PC-9 (cell line): ENCODE measurements at regions not wholly inside any gene's neighbourhood (a gene's known extent, or its start where the extent isn't known, plus 50 kb on each side); places are given as distances from the start of the nearest gene placed in this dataset.
"Not testable (repeated sequence)": the region's sequence is repeated elsewhere in the genome, so short reads cannot be mapped to it uniquely, and the experiment has no call there.

ENCODE experiments used
- BruUV-seq: library from RNA; stranded (reverse); fragments of 400-500 nt; replicated peaks from 2 replicates; lab custom pipeline; 2021; lab: Mats Ljungman, UMichigan
- CTCF ChIA-PET: fragments of 300-600 bp; sonication (Branson Sonifier 250); formaldehyde crosslinking; loops from one replicate; lab custom pipeline; 2022; ENCODE audit warnings: antibody characterized with exemption; lab: Charles Lee
- POLR2A ChIA-PET: fragments of 300-600 bp; sonication (Branson Sonifier 250); formaldehyde crosslinking; loops from one replicate; lab custom pipeline; 2022; ENCODE audit warnings: antibody characterized with exemption; ENCODE audit not compliant: unreplicated experiment; lab: Charles Lee
- DNase-seq, 2 experiments: peaks; one replicate each; pipeline versions ENCODE4 v3.0.0 to v3.0.0-alpha.2; 2015 to 2022; ENCODE audit warnings: mixed read lengths in 1 of 2
- H2AFZ ChIP-seq: fragments of 200-600 bp; sonication (generic); 2 replicates; pipeline ENCODE4 v1.8.1; 2017; ENCODE audit warnings: antibody characterized with exemption
- H3F3A ChIP-seq: fragments of 200-600 bp; sonication (generic); 2 replicates; pipeline ENCODE4 v1.8.1; 2017; ENCODE audit warnings: antibody characterized with exemption, mild to moderate bottlenecking, low read depth; ENCODE audit not compliant: insufficient read depth
- H3K27ac ChIP-seq: fragments of 200-600 bp; sonication (generic); 2 replicates; pipeline ENCODE4 v1.6.1; 2016; ENCODE audit warnings: mixed run types
- H3K27me3 ChIP-seq: fragments of 200-600 bp; sonication (generic); 2 replicates; pipeline ENCODE4 v1.6.1; 2016; ENCODE audit warnings: low read depth, mixed run types; ENCODE audit not compliant: insufficient read depth
- H3K36me3 ChIP-seq: fragments of 200-600 bp; sonication (generic); 2 replicates; pipeline ENCODE4 v1.6.1; 2016; ENCODE audit warnings: low read depth, mixed run types
- H3K4me1 ChIP-seq: fragments of 200-600 bp; sonication (generic); replicated peaks from 2 replicates; pipeline ENCODE4 v1.6.1; 2016; ENCODE audit warnings: mixed run types; ENCODE audit not compliant: insufficient read depth
- H3K4me2 ChIP-seq: fragments of 200-600 bp; sonication (generic); 2 replicates; pipeline ENCODE4 v1.6.1; 2017; ENCODE audit warnings: mixed run types
- H3K4me3 ChIP-seq: fragments of 200-600 bp; sonication (generic); 2 replicates; pipeline ENCODE4 v1.6.1; 2016; ENCODE audit warnings: mixed run types
- H3K79me2 ChIP-seq: fragments of 200-600 bp; sonication (generic); 2 replicates; pipeline ENCODE4 v1.6.1; 2017; ENCODE audit warnings: low read depth, mixed run types
- H3K9me2 ChIP-seq: fragments of 200-600 bp; sonication (generic); 2 replicates; pipeline ENCODE4 v1.8.1; 2017; ENCODE audit warnings: mild to moderate bottlenecking; ENCODE audit not compliant: insufficient read depth
- H3K9me3 ChIP-seq: fragments of 200-600 bp; sonication (generic); 2 replicates; pipeline ENCODE4 v1.8.1; 2016; ENCODE audit warnings: low read depth; ENCODE audit not compliant: insufficient read depth
- H4K20me1 ChIP-seq: fragments of 200-600 bp; sonication (generic); 2 replicates; pipeline ENCODE4 v1.8.1; 2017; ENCODE audit not compliant: insufficient read depth
- CTCF ChIP-seq: fragments of 200-600 bp; sonication (generic); conservative IDR thresholded peaks from 2 replicates; pipeline ENCODE4 v1.6.1; 2017; ENCODE audit warnings: mixed run types, antibody characterized with exemption, mild to moderate bottlenecking, moderate library complexity
- EZH2 ChIP-seq: fragments of 200-600 bp; sonication (generic); IDR thresholded peaks from 2 replicates; pipeline ENCODE4 v1.8.0; 2017; ENCODE audit warnings: antibody characterized with exemption, low read depth
- intact Hi-C: fragments of 100-400 bp; cut with micrococcal nuclease; formaldehyde crosslinking; loops from one replicate; pipeline ENCODE4 v1.10.0; 2022; ENCODE audit not compliant: unreplicated experiment

GRCh38 chr20:6662309-6662708, 105.2 kb upstream of the BMP2 start:
- Histone ChIP-seq H3F3A (no peaks in the 10 kb centered on the region), H3K27ac (no peak overlapping the region), H3K4me2 (no peak overlapping the region), H4K20me1 (no peaks in the 10 kb centered on the region), H2AFZ (no peak overlapping the region), H3K9me3 (no peaks in the 10 kb centered on the region), H3K9me2 (no peaks in the 10 kb centered on the region), H3K4me1 (peaks cover 19% of the 10 kb centered on the region; the same call in 1 of the 2 replicates), H3K79me2 (no peaks in the 10 kb centered on the region), H3K36me3 (no peaks in the 10 kb centered on the region), H3K27me3 (no peaks in the 10 kb centered on the region), H3K4me3 (no peak overlapping the region)
- intact Hi-C loops, result no loop called here
- no peak for DNase-seq
- ChIA-PET POLR2A (no interaction called here), CTCF (no interaction called here)
- BruUV-seq, result no TSS peak
- TF ChIP-seq CTCF (no peak), EZH2 (no peak)

DNA sequence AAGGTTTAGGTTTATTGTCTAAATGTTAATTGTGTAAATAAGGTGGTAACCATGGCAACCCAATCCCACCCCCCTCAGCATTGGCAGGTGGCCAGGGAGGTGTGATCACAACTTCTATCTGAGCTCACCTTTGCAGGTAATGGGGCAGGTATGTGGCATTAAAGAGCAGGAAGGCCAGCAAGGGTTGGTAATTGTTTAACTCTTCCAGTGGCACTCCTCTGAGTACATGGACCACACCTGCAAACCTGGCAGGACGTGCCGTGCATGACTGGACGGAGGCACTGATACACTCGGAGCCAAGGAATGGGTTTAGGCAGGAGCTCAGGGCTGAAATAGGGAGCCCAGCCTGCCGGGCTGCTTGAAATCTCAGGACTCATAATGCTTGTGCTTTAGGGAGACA, 107.0 kb upstream of the BMP2 start:
- CTCF ChIA-PET, result no interaction called here
- no peaks in the 10 kb centered on the region for H3K9me3 ChIP-seq
- no TSS peak for BruUV-seq

DNA sequence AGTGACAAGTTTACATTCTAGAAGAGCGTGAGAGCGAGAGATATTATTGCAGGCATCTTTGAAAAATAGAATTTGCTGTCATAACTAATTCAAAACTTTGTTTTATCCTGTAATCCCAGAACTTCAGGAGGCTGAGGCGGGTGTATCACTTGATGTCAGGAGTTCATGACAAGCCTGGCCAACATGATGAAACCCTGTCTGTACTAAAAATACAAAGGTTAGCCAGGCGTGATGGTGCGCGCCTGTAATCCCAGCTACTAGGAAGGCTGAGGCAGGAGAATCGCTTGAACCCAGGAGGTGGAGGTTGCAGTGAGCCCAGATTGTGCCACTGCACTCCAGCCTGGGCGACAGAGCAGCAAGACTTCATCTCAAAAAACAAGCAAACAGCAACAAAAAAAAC, 108.6 kb upstream of the BMP2 start:
- DNase-seq, H2AFZ ChIP-seq, H3K9me3 ChIP-seq, H4K20me1 ChIP-seq, H3K27me3 ChIP-seq, H3K36me3 ChIP-seq, BruUV-seq, H3K9me2 ChIP-seq, H3K4me3 ChIP-seq, H3K79me2 ChIP-seq, H3K27ac ChIP-seq, CTCF ChIA-PET, H3K4me2 ChIP-seq, POLR2A ChIA-PET, intact Hi-C loops, H3F3A ChIP-seq: not testable (repeated sequence)
- peaks cover 19% of the 10 kb centered on the region; the same call in 1 of the 2 replicates for H3K4me1 ChIP-seq

More for the DNA sequence above, 107.0 kb upstream of the BMP2 start:
- Histone ChIP-seq H3K36me3 (no peaks in the 10 kb centered on the region), H4K20me1 (no peaks in the 10 kb centered on the region), H2AFZ (no peak overlapping the region), H3K27me3 (no peaks in the 10 kb centered on the region), H3F3A (no peaks in the 10 kb centered on the region), H3K4me2 (no peak overlapping the region), H3K9me2 (no peaks in the 10 kb centered on the region), H3K4me3 (no peak overlapping the region), H3K79me2 (no peaks in the 10 kb centered on the region), H3K27ac (no peak overlapping the region), H3K4me1 (peaks cover 19% of the 10 kb centered on the region; the same call in 1 of the 2 replicates)
- intact Hi-C loops, result no loop called here
- TF ChIP-seq CTCF (no peak), EZH2 (no peak)
- POLR2A ChIA-PET, result no interaction called here
- no peak for DNase-seq

DNA sequence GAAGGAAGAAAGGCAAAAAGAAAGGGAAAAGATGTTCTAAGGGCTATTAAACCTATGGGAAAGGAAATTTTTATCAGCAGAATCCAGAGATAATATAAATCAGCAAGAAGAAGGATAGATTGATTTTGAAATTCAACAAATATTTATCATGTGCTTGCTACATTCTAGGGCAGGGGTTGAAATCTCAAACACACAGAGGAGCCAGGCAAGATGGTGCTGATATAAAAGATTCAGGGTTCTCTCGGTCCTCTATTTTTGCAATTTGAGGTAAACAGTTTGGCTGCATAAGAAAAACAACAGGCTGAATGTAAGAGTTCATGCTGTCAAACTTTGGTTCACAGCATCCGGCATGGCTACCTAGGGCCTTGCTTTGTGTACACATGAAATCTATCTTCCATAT, 109.6 kb upstream of the BMP2 start:
- intact Hi-C loops, result no loop called here
- no peak for DNase-seq
- no peaks in the 10 kb centered on the region for H3K36me3 ChIP-seq
- no peaks in the 10 kb centered on the region for H3K9me2 ChIP-seq
- H3K27ac ChIP-seq, result no peak overlapping the region
- H3K4me1 ChIP-seq, result peaks cover 11% of the 10 kb centered on the region; the same call in 1 of the 2 replicates
- no peak overlapping the region for H3K4me2 ChIP-seq
- H3K9me3 ChIP-seq, result no peaks in the 10 kb centered on the region
- ChIA-PET CTCF (no interaction called here), POLR2A (no interaction called here)
- no peaks in the 10 kb centered on the region for H4K20me1 ChIP-seq
- TF ChIP-seq EZH2, result no peak
- TF ChIP-seq CTCF, result no peak
- no peaks in the 10 kb centered on the region for H3K27me3 ChIP-seq
- no TSS peak for BruUV-seq
- H3K79me2 ChIP-seq, result no peaks in the 10 kb centered on the region
- H3F3A ChIP-seq, result no peaks in the 10 kb centered on the region
- no peak overlapping the region for H3K4me3 ChIP-seq
- H2AFZ ChIP-seq, result no peak overlapping the region
